ENCODE measurements at regions not wholly inside any gene's neighbourhood (a gene's known extent, or its start where the extent isn't known, plus 50 kb on each side); places are given as distances from the start of the nearest gene placed in this dataset.

DNA sequence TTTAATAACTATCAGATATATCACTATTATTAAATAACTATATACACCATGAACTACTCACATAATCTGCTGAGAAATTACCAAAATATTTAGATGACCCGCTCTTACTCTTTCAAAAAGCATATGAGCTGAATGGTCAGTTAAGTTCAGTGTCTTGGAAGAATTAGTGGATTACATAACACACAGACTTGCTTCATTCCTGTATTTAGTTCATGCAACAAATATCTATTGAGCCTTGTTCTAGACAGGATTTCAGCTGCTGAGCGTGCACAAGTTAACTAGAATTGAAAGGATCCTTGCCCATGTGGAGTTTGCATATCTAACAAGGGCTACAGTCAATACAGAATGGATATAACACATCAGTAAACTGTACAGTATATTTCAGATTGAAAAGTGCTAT lies 566.2 kb downstream of the CBLN4 start:
- TF ChIP-seq FOXM1 (IDR thresholded peaks at IDR 0.05; ENCODE audit: borderline replicate concordance, low read depth) (no peak), NFIC (IDR thresholded peaks at IDR 0.05) (no peak), TCF12 (IDR thresholded peaks at IDR 0.05; ENCODE audit: low read depth) (no peak), ZBTB7A (IDR thresholded peaks at IDR 0.05; ENCODE audit: low read depth) (no peak), RAD21 (IDR thresholded peaks at IDR 0.05; ENCODE audit: low read depth) (no peak), EP300 (IDR thresholded peaks at IDR 0.05; ENCODE audit: borderline replicate concordance) (no peak), TEAD4 (IDR thresholded peaks at IDR 0.05) (no peak), TAF1 (IDR thresholded peaks at IDR 0.05; ENCODE audit: low read depth) (no peak), YY1 (IDR thresholded peaks at IDR 0.05; ENCODE audit: low read depth) (no peak), CEBPB (IDR thresholded peaks at IDR 0.05) (no peak), EGR1 (IDR thresholded peaks at IDR 0.05) (no peak), CREB1 (IDR thresholded peaks at IDR 0.05; ENCODE audit: low read depth) (no peak)
- TF ChIP-seq, protein P1, sequence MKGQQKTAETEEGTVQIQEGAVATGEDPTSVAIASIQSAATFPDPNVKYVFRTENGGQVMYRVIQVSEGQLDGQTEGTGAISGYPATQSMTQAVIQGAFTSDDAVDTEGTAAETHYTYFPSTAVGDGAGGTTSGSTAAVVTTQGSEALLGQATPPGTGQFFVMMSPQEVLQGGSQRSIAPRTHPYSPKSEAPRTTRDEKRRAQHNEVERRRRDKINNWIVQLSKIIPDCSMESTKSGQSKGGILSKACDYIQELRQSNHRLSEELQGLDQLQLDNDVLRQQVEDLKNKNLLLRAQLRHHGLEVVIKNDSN (IDR thresholded peaks at IDR 0.05): no peak
- TF ChIP-seq, protein P2, sequence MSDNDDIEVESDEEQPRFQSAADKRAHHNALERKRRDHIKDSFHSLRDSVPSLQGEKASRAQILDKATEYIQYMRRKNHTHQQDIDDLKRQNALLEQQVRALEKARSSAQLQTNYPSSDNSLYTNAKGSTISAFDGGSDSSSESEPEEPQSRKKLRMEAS (IDR thresholded peaks at IDR 0.05): no peak
- TF ChIP-seq, protein P3, sequence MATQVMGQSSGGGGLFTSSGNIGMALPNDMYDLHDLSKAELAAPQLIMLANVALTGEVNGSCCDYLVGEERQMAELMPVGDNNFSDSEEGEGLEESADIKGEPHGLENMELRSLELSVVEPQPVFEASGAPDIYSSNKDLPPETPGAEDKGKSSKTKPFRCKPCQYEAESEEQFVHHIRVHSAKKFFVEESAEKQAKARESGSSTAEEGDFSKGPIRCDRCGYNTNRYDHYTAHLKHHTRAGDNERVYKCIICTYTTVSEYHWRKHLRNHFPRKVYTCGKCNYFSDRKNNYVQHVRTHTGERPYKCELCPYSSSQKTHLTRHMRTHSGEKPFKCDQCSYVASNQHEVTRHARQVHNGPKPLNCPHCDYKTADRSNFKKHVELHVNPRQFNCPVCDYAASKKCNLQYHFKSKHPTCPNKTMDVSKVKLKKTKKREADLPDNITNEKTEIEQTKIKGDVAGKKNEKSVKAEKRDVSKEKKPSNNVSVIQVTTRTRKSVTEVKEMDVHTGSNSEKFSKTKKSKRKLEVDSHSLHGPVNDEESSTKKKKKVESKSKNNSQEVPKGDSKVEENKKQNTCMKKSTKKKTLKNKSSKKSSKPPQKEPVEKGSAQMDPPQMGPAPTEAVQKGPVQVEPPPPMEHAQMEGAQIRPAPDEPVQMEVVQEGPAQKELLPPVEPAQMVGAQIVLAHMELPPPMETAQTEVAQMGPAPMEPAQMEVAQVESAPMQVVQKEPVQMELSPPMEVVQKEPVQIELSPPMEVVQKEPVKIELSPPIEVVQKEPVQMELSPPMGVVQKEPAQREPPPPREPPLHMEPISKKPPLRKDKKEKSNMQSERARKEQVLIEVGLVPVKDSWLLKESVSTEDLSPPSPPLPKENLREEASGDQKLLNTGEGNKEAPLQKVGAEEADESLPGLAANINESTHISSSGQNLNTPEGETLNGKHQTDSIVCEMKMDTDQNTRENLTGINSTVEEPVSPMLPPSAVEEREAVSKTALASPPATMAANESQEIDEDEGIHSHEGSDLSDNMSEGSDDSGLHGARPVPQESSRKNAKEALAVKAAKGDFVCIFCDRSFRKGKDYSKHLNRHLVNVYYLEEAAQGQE (IDR thresholded peaks at IDR 0.05; ENCODE audit: low read depth): no peak

DNA sequence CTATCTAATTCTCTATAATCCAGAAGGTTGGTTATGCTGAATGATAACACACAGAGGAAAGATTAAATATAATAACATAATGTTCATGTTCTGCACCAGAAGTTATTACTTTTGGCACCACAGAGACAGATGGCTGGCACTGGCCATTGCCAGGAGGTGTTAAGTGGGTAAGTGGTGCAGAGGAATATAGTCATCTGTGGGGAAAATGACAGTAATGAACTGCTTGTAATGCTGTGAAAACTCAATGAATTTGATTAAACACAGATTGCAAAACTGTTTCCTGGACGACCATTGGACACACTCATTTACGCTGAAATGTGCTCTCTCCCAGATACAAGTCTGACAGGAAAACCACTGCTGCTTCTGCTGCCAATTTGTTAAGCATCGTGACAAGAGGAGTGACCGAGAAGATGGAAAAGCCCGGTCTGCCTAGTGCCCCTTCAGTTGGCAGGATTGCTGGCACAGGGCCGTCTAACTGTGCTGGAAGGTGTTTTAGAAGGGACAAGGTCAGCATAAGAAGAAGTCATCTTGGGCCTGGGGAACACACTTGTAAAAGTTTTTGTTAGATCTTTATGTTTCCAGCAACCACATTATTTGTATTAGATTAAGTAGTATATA lies 567.4 kb downstream of the CBLN4 start:
- TF ChIP-seq FOXM1 (IDR thresholded peaks at IDR 0.05; ENCODE audit: borderline replicate concordance, low read depth) (no peak), NFIC (IDR thresholded peaks at IDR 0.05) (no peak), TCF12 (IDR thresholded peaks at IDR 0.05; ENCODE audit: low read depth) (no peak), CEBPB (IDR thresholded peaks at IDR 0.05) (no peak), EGR1 (IDR thresholded peaks at IDR 0.05) (no peak), YY1 (IDR thresholded peaks at IDR 0.05; ENCODE audit: low read depth) (no peak), TEAD4 (IDR thresholded peaks at IDR 0.05) (no peak), TAF1 (IDR thresholded peaks at IDR 0.05; ENCODE audit: low read depth) (no peak), ZBTB7A (IDR thresholded peaks at IDR 0.05; ENCODE audit: low read depth) (no peak), RAD21 (IDR thresholded peaks at IDR 0.05; ENCODE audit: low read depth) (no peak)
- TF ChIP-seq, protein P1 (IDR thresholded peaks at IDR 0.05): no peak
- TF ChIP-seq, protein P3 (IDR thresholded peaks at IDR 0.05; ENCODE audit: low read depth): no peak
- TF ChIP-seq, protein P2 (IDR thresholded peaks at IDR 0.05): no peak

DNA sequence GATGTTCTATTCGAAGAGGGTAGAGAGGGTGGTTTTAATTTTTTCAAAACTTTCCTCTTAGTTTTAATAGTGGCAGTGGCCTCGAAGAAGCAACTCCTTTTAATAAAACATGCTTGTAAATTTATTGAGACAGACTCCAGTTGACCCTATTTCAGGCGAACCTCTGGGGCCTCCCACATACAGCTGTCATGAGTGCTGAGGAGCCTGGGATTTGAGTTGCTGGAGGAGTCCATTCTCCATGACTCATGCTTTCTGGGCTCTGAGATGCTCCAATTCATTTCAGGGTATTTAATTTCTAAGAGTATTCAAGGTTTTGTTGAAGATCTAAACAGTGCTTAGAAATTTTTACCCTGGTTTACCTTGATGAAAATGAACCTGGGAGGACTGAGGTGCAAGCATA lies 580.4 kb downstream of the CBLN4 start:
- no peak for TF ChIP-seq CREB1 (IDR thresholded peaks at IDR 0.05; ENCODE audit: low read depth)
- TF ChIP-seq, protein P3 (IDR thresholded peaks at IDR 0.05; ENCODE audit: low read depth): no peak
- no peak for TF ChIP-seq FOXM1 (IDR thresholded peaks at IDR 0.05; ENCODE audit: borderline replicate concordance, low read depth)
- TF ChIP-seq EGR1 (IDR thresholded peaks at IDR 0.05): no peak
- TF ChIP-seq TAF1 (IDR thresholded peaks at IDR 0.05; ENCODE audit: low read depth): no peak

DNA sequence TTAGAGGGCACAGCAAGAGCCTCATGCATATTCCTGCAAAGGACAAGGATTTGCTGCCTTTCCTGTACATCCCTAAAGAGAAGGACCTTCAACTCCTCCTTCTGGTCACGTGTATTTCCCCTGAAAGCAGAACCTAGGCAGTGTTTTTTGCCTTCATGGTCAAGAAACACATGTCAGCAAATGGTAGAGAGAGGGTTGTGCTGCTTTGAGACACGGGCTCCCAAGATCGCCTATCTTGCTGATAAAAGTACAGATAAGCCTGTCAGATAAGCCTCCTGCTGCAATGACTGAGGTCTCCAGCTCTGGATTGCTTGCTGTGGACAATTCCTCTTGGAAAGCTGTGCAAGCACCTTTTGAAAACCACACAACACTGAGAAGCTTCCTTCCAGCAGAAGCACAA lies 580.8 kb downstream of the CBLN4 start:
- no peak for TF ChIP-seq NFIC (IDR thresholded peaks at IDR 0.05)
- TF ChIP-seq EP300 (IDR thresholded peaks at IDR 0.05; ENCODE audit: borderline replicate concordance): no peak

DNA sequence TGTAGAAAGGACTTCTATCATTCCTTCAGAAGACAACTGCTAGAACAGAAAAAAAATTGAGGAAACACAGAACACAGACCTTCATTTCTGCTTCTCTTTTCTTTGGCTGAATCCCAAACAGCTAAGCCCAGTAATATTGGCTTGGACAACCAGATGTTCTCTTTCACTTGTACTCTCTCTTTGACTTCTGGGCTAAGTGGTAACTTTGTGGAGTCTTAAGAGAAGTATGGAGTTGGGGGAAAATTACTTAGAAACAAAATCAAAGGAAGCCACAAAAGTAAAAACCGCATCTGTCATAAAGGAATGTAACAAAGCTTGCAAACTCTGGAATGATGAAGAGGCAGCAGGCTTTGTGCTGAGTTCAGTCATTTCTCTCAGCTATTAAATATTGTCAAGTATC lies 587.5 kb downstream of the CBLN4 start:
- TF ChIP-seq TEAD4 (IDR thresholded peaks at IDR 0.05) (no peak), EGR1 (IDR thresholded peaks at IDR 0.05) (no peak), FOXM1 (IDR thresholded peaks at IDR 0.05; ENCODE audit: borderline replicate concordance, low read depth) (no peak), CEBPB (IDR thresholded peaks at IDR 0.05) (no peak), TAF1 (IDR thresholded peaks at IDR 0.05; ENCODE audit: low read depth) (no peak)
- TF ChIP-seq, protein P3 (IDR thresholded peaks at IDR 0.05; ENCODE audit: low read depth): no peak
- TF ChIP-seq, protein P2 (IDR thresholded peaks at IDR 0.05): no peak
